Activated CD4-positive, alpha-beta T cell treated with anti-CD3 and anti-CD28 coated beads, Interleukin-2, amount 10 ng/mL, durations not matched to agents 24 days and 14 days (primary cell): ENCODE measurements at regions not wholly inside any gene's neighbourhood (a gene's known extent, or its start where the extent isn't known, plus 50 kb on each side); places are given as distances from the start of the nearest gene placed in this dataset.

Experiments used
- DNase-seq: peaks from one replicate; pipeline ENCODE4 v3.0.0; 2022
- H3K27ac Mint-ChIP-seq: one replicate; pipeline ENCODE4 v1.8.0; 2022; ENCODE audit warnings: mild to moderate bottlenecking, mixed read lengths
- H3K27me3 Mint-ChIP-seq: one replicate; pipeline ENCODE4 v1.8.0; 2022; ENCODE audit warnings: mixed read lengths
- H3K36me3 Mint-ChIP-seq: one replicate; pipeline ENCODE4 v1.8.0; 2022; ENCODE audit warnings: low read depth, mild to moderate bottlenecking, mixed read lengths
- H3K4me1 Mint-ChIP-seq: one replicate; pipeline ENCODE4 v1.8.0; 2021; ENCODE audit warnings: mixed read lengths
- H3K4me3 Mint-ChIP-seq: one replicate; pipeline ENCODE4 v1.8.0; 2022; ENCODE audit warnings: mild to moderate bottlenecking, moderate library complexity, mixed read lengths
- H3K9me3 Mint-ChIP-seq: one replicate; pipeline ENCODE4 v1.8.0; 2021; ENCODE audit warnings: mixed read lengths
- intact Hi-C: fragments of 100-400 bp; cut with micrococcal nuclease; formaldehyde crosslinking; loops from one replicate; pipeline ENCODE4 v1.15.1; 2023

DNA sequence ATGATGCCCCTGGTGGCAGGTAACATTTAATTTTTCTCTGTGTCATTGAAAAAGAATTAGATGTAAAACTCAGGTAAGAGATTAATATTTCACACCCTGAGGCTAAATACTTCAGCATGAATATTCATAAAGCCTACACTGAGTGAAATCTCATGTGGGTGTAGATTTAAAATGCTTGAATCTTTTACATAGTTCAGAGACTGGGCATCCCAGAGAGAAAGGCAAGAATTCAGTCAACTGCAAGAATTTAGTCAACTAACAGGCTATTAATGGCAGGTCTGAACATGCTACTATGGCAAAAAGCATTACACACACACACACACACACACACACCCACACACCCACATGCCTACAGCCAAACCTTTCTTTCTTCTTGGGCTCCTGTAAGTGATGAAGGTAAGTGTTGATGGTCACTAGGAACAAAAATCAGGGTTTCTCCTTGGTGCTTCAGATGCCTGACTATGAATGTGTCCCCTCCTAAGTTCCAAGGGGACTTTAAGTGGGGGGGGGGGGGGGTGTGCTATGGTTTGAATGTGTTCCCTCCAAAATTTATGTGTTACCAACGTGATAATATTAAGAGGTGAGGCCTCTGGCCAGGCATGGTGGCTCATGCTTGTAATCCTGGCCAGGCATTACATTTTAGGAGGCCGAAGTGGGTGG is 63.7 kb upstream of the PSMD7 start:
- DNase-seq: no peak
- no peak overlapping the region for H3K27ac Mint-ChIP-seq
- no peaks in the 10 kb centered on the region for H3K9me3 Mint-ChIP-seq
- H3K4me1 Mint-ChIP-seq: no peaks in the 10 kb centered on the region
- no peak overlapping the region for H3K4me3 Mint-ChIP-seq
- peaks cover 7% of the 10 kb centered on the region for H3K27me3 Mint-ChIP-seq
- intact Hi-C loops: loop anchor here (2.0 kb wide), 1 partner anchor 40 kb away; no protein-coding TSS in a partner anchor
- no peaks in the 10 kb centered on the region for H3K36me3 Mint-ChIP-seq

DNA sequence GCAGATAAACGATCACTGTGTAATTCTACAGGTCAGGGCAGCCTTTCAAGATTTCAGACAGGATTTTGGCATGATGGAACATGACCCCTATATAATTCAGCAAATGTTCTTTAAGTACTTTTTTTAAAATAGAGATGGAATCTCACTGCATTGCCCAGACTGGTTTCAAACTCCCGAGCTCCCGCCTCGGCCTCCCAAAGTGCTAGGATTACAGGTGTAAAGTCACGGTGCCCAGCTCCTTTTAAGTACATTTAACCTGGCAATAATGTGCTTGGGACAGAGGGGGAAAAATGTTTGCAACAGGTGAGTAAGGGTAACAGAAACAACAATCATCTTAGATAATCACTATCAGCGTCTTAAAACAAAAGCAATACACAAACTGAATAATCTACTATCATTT is 66.5 kb upstream of the PSMD7 start:
- no peaks in the 10 kb centered on the region for H3K9me3 Mint-ChIP-seq
- H3K27me3 Mint-ChIP-seq: peaks cover 10% of the 10 kb centered on the region
- H3K4me3 Mint-ChIP-seq: no peak overlapping the region
- no peak for DNase-seq
- intact Hi-C loops: no loop called here
- no peaks in the 10 kb centered on the region for H3K36me3 Mint-ChIP-seq
- no peaks in the 10 kb centered on the region for H3K4me1 Mint-ChIP-seq
- H3K27ac Mint-ChIP-seq: no peak overlapping the region

DNA sequence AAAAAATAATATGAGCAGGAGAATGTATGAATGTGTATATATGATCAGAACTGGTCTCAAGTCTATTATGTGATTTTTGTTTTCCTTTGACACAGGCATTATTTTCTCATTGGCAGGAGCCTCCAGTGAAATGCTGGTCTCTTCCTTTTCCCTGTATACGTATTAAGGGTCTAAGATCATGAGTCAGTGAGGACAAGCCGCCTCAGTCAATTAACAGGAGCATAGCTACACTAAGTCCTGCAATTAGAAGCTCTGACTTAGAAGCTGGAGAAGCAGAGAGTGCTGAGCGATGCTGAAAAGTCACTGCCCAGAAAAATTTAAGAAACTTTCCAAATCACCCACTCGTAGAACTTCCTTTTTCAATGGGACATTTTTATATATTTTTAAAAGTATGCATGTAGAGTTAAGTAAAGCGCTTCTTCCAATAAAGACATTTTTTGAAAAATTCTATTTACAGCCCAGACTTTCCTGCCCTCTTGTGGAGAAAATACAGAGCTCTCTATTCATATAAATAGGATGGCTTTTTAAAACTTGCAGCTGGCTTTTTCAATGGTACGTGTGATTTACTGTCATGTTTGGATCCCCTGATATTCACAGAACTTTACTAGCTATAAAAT is 70.2 kb upstream of the PSMD7 start:
- intact Hi-C loops: no loop called here
- no peak overlapping the region for H3K27ac Mint-ChIP-seq

DNA sequence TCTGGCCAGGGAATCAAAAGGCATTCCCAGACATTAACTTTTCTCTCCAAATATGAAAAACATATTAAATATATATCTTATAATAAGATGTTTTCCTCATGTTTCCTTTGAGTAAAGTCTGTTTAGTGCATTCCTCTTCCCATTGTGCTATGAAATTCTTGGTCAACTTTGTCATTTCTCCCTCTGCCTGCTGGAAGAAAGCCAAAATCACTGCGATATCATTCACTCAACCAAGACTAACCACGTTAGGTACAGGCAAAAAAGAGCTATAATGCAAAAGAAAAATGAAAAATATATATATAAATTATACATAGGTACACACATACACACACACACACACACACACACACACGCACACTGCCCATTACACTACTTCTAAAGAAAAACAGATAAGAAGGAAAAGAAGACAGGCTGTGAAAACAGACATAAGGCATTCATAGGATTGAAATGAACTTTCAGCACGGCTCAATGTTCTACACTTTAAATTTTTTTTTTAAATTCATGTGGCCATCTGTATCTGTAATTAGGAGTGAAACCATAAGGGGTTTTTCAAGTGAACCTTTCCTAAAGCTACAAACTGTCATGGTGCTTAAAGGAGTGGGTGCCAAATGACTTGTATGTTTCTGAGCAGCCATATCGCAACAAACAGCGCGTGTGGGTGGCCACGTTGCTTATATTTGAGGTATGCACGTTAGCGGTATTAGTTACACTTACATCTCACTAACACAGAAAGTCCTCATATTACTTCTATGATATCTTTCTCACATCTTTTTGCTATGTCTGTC is 71.6 kb upstream of the PSMD7 start:
- no peaks in the 10 kb centered on the region for H3K4me1 Mint-ChIP-seq
- H3K36me3 Mint-ChIP-seq: no peaks in the 10 kb centered on the region
- H3K9me3 Mint-ChIP-seq: no peaks in the 10 kb centered on the region
- no peak for DNase-seq
- intact Hi-C loops: no loop called here
- H3K4me3 Mint-ChIP-seq: no peak overlapping the region
- H3K27me3 Mint-ChIP-seq: peaks cover 8% of the 10 kb centered on the region
- H3K27ac Mint-ChIP-seq: no peak overlapping the region

More for the DNA sequence above, 70.2 kb upstream of the PSMD7 start:
- Mint-ChIP-seq H3K27me3 (peaks cover 8% of the 10 kb centered on the region), H3K4me3 (no peak overlapping the region), H3K9me3 (no peaks in the 10 kb centered on the region), H3K4me1 (no peaks in the 10 kb centered on the region), H3K36me3 (no peaks in the 10 kb centered on the region)
- DNase-seq: no peak

DNA sequence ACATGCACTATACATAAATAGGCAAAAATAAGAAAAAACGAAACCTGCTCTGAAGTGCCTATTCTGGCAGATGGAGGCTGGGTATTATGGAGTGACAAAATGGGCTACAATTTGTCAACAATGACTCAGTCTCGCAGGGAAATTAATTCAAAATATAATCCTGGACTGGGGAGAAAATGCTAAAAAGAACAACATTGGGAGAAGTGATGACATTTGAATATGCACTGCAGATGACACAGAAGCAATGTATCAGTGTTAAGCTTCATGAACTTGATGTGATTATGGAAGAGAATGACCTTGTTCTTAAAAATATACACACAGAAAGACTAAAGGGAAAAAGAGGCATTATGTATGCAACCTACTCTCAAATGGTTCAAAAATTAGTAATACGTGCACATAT is 74.8 kb upstream of the PSMD7 start:
- Mint-ChIP-seq H3K4me1 (no peaks in the 10 kb centered on the region), H3K27ac (no peak overlapping the region), H3K4me3 (no peak overlapping the region), H3K27me3 (peaks cover 6% of the 10 kb centered on the region), H3K9me3 (no peaks in the 10 kb centered on the region), H3K36me3 (no peaks in the 10 kb centered on the region)
- DNase-seq: no peak
- intact Hi-C loops: no loop called here

DNA sequence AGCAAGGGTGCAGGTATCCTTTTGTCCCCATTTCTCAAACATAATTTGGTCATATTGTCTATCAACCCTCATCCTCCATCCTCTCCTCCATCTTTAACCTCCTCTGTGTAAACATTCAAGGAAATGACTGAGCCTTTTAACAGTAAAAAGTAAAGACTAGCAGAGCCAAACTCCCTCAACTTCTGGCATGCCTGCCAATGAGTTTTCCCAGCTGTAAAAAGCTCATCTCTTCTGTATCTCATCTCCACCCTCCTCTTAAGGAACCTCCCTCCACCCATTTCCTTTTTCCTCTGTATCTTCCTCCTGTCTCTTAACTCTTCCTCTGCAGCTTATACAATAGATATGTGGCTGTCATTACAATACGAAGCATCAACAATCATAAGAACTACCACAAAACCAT is 76.9 kb upstream of the PSMD7 start:
- H3K4me3 Mint-ChIP-seq: no peak overlapping the region
- peaks cover 4% of the 10 kb centered on the region for H3K27me3 Mint-ChIP-seq
- no peaks in the 10 kb centered on the region for H3K9me3 Mint-ChIP-seq
- no peaks in the 10 kb centered on the region for H3K4me1 Mint-ChIP-seq
- no peaks in the 10 kb centered on the region for H3K36me3 Mint-ChIP-seq
- intact Hi-C loops: no loop called here
- no peak for DNase-seq
- no peak overlapping the region for H3K27ac Mint-ChIP-seq

DNA sequence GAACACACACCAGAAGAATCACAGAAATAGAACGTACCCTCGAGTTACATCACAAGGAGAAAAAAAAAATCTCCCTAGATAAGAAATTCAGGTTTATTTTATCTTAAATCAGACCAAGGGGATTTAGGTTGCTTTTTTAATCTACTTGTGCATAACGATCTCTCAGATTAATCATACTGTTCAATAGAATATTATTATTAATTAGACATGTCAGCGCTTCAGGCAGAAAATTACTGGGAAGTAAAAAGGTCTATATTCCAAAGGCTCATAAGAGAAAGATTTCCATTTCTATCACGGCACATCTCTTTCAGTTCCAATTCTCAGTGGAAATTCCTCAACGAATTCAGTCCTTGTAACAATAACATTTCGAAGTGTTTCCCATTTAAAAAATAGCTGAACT is 77.7 kb upstream of the PSMD7 start:
- H3K36me3 Mint-ChIP-seq: no peaks in the 10 kb centered on the region
- no peaks in the 10 kb centered on the region for H3K9me3 Mint-ChIP-seq
- H3K4me1 Mint-ChIP-seq: no peaks in the 10 kb centered on the region
- intact Hi-C loops: no loop called here
- H3K27ac Mint-ChIP-seq: no peak overlapping the region
- no peak overlapping the region for H3K4me3 Mint-ChIP-seq
- DNase-seq: no peak
- peaks cover 4% of the 10 kb centered on the region for H3K27me3 Mint-ChIP-seq

DNA sequence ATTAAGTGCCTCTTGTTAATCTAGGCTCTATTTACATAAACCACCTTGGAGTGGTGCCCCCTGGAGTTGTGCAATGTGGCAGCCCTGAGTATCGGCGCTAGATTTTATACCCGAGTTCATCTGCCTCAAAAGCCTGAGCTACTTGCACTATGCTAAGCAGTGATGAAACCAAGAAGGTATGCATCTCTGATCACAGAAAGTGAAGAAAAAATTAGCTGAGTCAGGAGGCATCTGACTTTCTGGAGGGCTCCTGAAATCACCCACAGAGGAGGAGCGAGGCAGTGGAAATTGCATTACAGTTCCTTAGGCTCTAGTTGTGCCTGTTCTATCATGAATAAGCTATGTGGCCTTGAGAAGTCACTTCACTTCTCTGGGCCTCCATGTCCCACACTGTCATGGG is 80.3 kb upstream of the PSMD7 start:
- Mint-ChIP-seq H3K27ac (no peak overlapping the region), H3K4me1 (no peaks in the 10 kb centered on the region), H3K27me3 (no peaks in the 10 kb centered on the region), H3K36me3 (no peaks in the 10 kb centered on the region), H3K4me3 (no peak overlapping the region), H3K9me3 (no peaks in the 10 kb centered on the region)
- no peak for DNase-seq
- intact Hi-C loops: no loop called here

DNA sequence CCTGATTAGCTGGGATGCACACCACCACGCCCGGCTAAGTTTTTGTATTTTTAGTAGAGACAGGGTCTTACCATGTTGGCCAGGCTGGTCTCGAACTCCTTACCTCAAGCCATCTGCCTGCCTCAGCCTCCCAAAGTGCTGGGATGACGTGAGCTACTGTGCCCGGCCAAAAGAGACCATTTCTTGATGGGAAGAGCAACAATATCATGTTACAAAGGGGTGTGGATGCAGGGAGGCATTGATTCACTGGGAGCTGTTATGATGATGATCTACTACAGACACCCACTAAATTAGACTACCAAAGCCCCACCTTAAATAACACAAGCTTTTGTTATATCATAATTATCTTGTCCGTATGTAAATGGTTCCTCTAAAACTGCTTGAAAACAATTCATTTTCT is 81.4 kb upstream of the PSMD7 start:
- no peak overlapping the region for H3K4me3 Mint-ChIP-seq
- no peak overlapping the region for H3K27ac Mint-ChIP-seq
- H3K4me1 Mint-ChIP-seq: no peaks in the 10 kb centered on the region
- peak; percentile 5 for DNase-seq
- no peaks in the 10 kb centered on the region for H3K9me3 Mint-ChIP-seq
- peaks cover under 1% of the 10 kb centered on the region for H3K27me3 Mint-ChIP-seq
- H3K36me3 Mint-ChIP-seq: no peaks in the 10 kb centered on the region
- intact Hi-C loops: no loop called here

DNA sequence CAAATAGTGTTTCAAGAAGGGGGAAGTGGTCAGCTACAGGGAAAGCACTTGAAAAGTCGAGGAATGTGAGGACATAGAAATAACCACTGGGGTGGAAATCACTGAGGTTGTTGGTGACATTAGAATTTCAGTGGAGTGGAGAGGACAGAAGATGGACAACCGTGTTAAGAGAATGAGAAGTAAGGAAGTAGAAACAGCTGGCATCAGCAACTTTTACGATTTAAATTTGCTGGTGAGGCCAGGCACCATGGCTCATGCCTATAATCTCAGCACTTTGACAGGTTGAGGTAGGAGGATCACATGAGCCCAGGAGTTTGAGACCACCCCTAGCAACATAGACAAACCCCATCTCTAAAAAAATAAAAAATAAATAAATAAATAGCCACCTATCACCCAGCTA is 83.2 kb upstream of the PSMD7 start:
- H3K36me3 Mint-ChIP-seq: no peaks in the 10 kb centered on the region
- peaks cover 1% of the 10 kb centered on the region for H3K27me3 Mint-ChIP-seq
- no peak for DNase-seq
- no peaks in the 10 kb centered on the region for H3K9me3 Mint-ChIP-seq
- no peak overlapping the region for H3K27ac Mint-ChIP-seq
- intact Hi-C loops: no loop called here
- no peak overlapping the region for H3K4me3 Mint-ChIP-seq
- H3K4me1 Mint-ChIP-seq: no peaks in the 10 kb centered on the region

DNA sequence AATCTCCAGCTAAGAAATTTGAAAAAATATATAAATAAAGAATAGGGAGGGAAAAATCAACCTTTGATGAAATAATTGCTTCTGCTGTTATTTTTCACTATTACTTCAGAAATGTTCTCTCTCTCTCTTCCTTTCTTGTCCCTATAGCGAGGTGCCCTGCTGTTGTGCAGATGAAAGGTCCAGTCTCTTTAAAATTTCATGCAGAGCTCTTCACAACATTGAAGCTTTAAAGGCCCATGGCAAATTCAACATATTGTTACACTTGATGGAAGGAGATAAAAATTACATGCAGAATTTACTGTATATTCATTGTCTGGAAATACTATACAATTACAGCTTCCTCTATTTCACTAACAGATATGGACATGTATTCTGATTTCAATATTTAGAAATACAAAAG is 86.4 kb upstream of the PSMD7 start:
- no peak for DNase-seq
- no peak overlapping the region for H3K27ac Mint-ChIP-seq
- H3K4me1 Mint-ChIP-seq: no peaks in the 10 kb centered on the region
- H3K27me3 Mint-ChIP-seq: peaks cover 1% of the 10 kb centered on the region
- intact Hi-C loops: no loop called here
- no peaks in the 10 kb centered on the region for H3K36me3 Mint-ChIP-seq
- no peak overlapping the region for H3K4me3 Mint-ChIP-seq
- no peaks in the 10 kb centered on the region for H3K9me3 Mint-ChIP-seq

DNA sequence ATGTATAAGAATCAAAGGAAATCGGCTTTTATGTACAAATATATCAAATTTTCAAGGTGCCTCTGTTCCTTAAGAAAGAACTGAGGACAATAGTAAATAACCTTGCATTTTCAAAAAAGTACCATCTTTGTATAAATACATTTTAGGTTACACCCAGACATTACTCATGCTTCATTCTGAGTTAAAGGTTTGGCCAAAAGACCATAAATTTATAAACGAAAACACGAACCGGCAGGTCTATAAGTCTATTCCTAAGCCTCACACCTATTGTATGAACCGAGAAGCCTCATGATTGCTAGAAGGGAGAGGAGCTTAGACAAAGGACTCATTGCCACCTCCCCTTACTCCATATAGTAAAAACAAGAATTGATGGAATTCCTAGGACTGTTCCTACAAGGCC is 94.6 kb upstream of the PSMD7 start:
- no peaks in the 10 kb centered on the region for H3K9me3 Mint-ChIP-seq
- H3K27me3 Mint-ChIP-seq: no peaks in the 10 kb centered on the region
- H3K4me3 Mint-ChIP-seq: no peak overlapping the region
- H3K36me3 Mint-ChIP-seq: no peaks in the 10 kb centered on the region
- H3K4me1 Mint-ChIP-seq: no peaks in the 10 kb centered on the region
- intact Hi-C loops: no loop called here
- H3K27ac Mint-ChIP-seq: no peak overlapping the region
- no peak for DNase-seq

DNA sequence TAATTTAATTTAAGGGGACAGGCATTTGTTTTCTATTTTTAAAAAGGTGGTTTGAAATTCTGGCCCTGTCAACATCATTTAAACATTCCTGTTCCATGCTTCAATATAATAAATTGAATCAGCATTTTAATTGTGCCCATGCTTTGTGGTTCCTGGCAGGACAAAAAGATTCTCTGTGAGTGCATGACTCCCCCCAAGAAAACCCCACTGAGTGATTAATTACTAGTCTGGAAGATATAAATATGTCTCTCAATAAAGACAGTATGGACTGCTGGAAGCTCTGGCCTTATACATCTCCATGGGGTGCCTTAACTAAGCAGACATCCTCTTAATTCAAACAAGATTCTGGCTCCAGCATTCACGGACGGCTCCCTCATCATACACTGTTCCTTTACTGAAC is 95.0 kb upstream of the PSMD7 start:
- Mint-ChIP-seq H3K9me3 (no peaks in the 10 kb centered on the region), H3K4me3 (no peak overlapping the region), H3K36me3 (no peaks in the 10 kb centered on the region), H3K4me1 (no peaks in the 10 kb centered on the region), H3K27me3 (no peaks in the 10 kb centered on the region), H3K27ac (no peak overlapping the region)
- intact Hi-C loops: no loop called here
- DNase-seq: no peak

DNA sequence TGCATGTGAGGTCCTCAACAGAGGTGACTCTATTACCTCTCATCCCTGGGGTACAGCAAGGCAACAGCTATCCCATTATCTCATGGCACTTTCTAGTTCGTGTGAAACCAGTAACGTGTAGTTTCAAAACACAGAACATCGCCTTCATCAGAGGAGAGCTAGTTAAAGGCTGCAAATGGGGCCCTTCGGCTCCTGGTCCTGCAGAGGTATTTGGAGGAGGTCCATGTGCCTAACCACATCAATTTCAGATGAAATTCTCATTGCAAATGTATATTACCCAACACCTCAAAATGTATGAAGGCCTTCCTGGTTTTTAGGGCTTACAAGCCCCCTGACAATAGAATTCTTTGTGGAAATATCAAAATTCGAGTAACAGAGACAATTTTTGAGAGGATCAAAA is 95.7 kb upstream of the PSMD7 start:
- Mint-ChIP-seq H3K27me3 (no peaks in the 10 kb centered on the region), H3K9me3 (no peaks in the 10 kb centered on the region), H3K4me1 (no peaks in the 10 kb centered on the region), H3K36me3 (no peaks in the 10 kb centered on the region), H3K4me3 (no peak overlapping the region), H3K27ac (no peak overlapping the region)
- intact Hi-C loops: no loop called here
- no peak for DNase-seq

DNA sequence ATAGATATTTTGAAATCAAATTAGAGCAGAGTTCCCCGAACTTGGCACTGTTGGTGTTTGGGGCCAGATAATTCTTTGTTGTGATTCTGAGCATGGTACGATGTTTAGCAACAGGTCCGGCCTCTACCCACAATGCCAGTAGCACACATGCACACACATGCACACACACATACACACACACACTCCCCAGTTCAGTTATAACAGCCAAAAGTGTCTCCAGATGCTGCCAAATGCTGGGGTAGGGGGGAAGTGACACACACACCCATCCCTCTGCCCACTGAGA is 96.8 kb upstream of the PSMD7 start:
- H3K27ac Mint-ChIP-seq: no peak overlapping the region
- no peaks in the 10 kb centered on the region for H3K4me1 Mint-ChIP-seq
- H3K9me3 Mint-ChIP-seq: no peaks in the 10 kb centered on the region
- DNase-seq: no peak
- no peaks in the 10 kb centered on the region for H3K36me3 Mint-ChIP-seq
- no peaks in the 10 kb centered on the region for H3K27me3 Mint-ChIP-seq
- intact Hi-C loops: no loop called here
- H3K4me3 Mint-ChIP-seq: no peak overlapping the region
